Stromal cell of bone marrow (primary cell): ENCODE measurements at regions not wholly inside any gene's neighbourhood (a gene's known extent, or its start where the extent isn't known, plus 50 kb on each side); places are given as distances from the start of the nearest gene placed in this dataset.
"Not testable (repeated sequence)": the region's sequence is repeated elsewhere in the genome, so short reads cannot be mapped to it uniquely, and the experiment has no call there.

Experiments used
- DNase-seq: peaks from one replicate; pipeline ENCODE4 v3.0.0-alpha.2; 2012; ENCODE audit warnings: low read depth

- no peak for DNase-seq
Observed at GRCh38 chr15:79156704-79157375, 66.3 kb upstream of the RASGRF1 start.

- DNase-seq = no peak
Observed at GRCh38 chr15:79154483-79155135, 64.0 kb upstream of the RASGRF1 start.

GRCh38 chr15:79144290-79144689 lies 53.7 kb upstream of the RASGRF1 start:
- DNase-seq = not testable (repeated sequence)

GRCh38 chr15:79140846-79141570 lies 50.4 kb upstream of the RASGRF1 start:
- DNase-seq = no peak
